Subcutaneous abdominal adipose tissue (tissue), 5 donors: ENCODE measurements at regions not wholly inside any gene's neighbourhood (a gene's known extent, or its start where the extent isn't known, plus 50 kb on each side); places are given as distances from the start of the nearest gene placed in this dataset.

Experiments
- H3K27ac ChIP-seq: one replicate; pipeline ENCODE4 v1.7.0; 2013; ENCODE audit warnings: low read depth, mild to moderate bottlenecking, inconsistent platforms, low read length, moderate library complexity
- H3K27me3 ChIP-seq, 5 donors: one replicate each; pipeline ENCODE4 v1.7.0; 2013; ENCODE audit warnings: low read length in 5 of 5, inconsistent platforms in 1 of 5; ENCODE audit not compliant: control insufficient read depth in 5 of 5, insufficient read depth in 4 of 5
- H3K36me3 ChIP-seq, 5 donors: one replicate each; pipeline ENCODE4 v1.7.0; 2013; ENCODE audit warnings: low read length in 5 of 5; ENCODE audit not compliant: control insufficient read depth in 5 of 5, insufficient read depth in 5 of 5
- H3K4me1 ChIP-seq, 5 donors: one replicate each; pipeline ENCODE4 v1.7.0; 2013; ENCODE audit warnings: low read length in 5 of 5, mild to moderate bottlenecking in 3 of 5, moderate library complexity in 1 of 5; ENCODE audit not compliant: control insufficient read depth in 5 of 5, insufficient read depth in 5 of 5
- H3K4me3 ChIP-seq, 5 donors: one replicate each; pipeline ENCODE4 v1.7.0; 2013; ENCODE audit warnings: low read length in 5 of 5, low read depth in 1 of 5
- H3K9ac ChIP-seq, 5 donors: one replicate each; pipeline ENCODE4 v1.7.0; 2013; ENCODE audit warnings: low read length in 5 of 5, mild to moderate bottlenecking in 4 of 5, moderate library complexity in 3 of 5
- H3K9me3 ChIP-seq, 5 donors: one replicate each; pipeline ENCODE4 v1.7.0; 2013; ENCODE audit warnings: low read length in 5 of 5; ENCODE audit not compliant: control insufficient read depth in 5 of 5
- donor health status: healthy.
- donor health status: healthy.
- donor health status: healthy.
- donor health status: healthy.
- donor health status: healthy.

GRCh38 chr12:127516467-127516866 is 750.5 kb upstream of the TMEM132C start:
- Histone ChIP-seq H3K4me1 (no peaks in the 10 kb centered on the region), H3K9me3 (peaks cover 0 to 2% (median 0%) of the 10 kb centered on the region in 5 donors), H3K27ac (no peak overlapping the region), H3K9ac (no peak overlapping the region), H3K4me3 (no peak overlapping the region), H3K27me3 (no peaks in the 10 kb centered on the region), H3K36me3 (no peaks in the 10 kb centered on the region)

- Histone ChIP-seq H3K4me1 (no peaks in the 10 kb centered on the region), H3K4me3 (no peak overlapping the region), H3K9ac (no peak overlapping the region), H3K9me3 (peaks cover 0 to 5% (median 0%) of the 10 kb centered on the region in 5 donors), H3K36me3 (no peaks in the 10 kb centered on the region), H3K27ac (no peak overlapping the region), H3K27me3 (no peaks in the 10 kb centered on the region)
These were observed 747.2 kb upstream of the TMEM132C start for GRCh38 chr12:127519779-127520178.

- H3K4me3 ChIP-seq: no peak overlapping the region
- no peaks in the 10 kb centered on the region for H3K36me3 ChIP-seq
- H3K9ac ChIP-seq: no peak overlapping the region
- no peaks in the 10 kb centered on the region for H3K4me1 ChIP-seq
- H3K27ac ChIP-seq: no peak overlapping the region
- peaks cover 0 to 3% (median 0%) of the 10 kb centered on the region in 5 donors for H3K9me3 ChIP-seq
- no peaks in the 10 kb centered on the region for H3K27me3 ChIP-seq
These were observed 740.0 kb upstream of the TMEM132C start for GRCh38 chr12:127526925-127527324.

GRCh38 chr12:127528551-127528950 is 738.4 kb upstream of the TMEM132C start:
- no peaks in the 10 kb centered on the region for H3K36me3 ChIP-seq
- H3K4me1 ChIP-seq: no peaks in the 10 kb centered on the region
- no peaks in the 10 kb centered on the region for H3K27me3 ChIP-seq
- H3K9ac ChIP-seq: no peak overlapping the region
- H3K9me3 ChIP-seq: peaks cover 0 to under 1% (median 0%) of the 10 kb centered on the region in 5 donors
- no peak overlapping the region for H3K4me3 ChIP-seq
- no peak overlapping the region for H3K27ac ChIP-seq

GRCh38 chr12:127531542-127531941 is 735.4 kb upstream of the TMEM132C start:
- no peak overlapping the region for H3K9ac ChIP-seq
- H3K9me3 ChIP-seq: peaks cover 0 to 9% (median 7%) of the 10 kb centered on the region in 5 donors
- no peaks in the 10 kb centered on the region for H3K27me3 ChIP-seq
- no peak overlapping the region for H3K27ac ChIP-seq
- no peak overlapping the region for H3K4me3 ChIP-seq
- H3K4me1 ChIP-seq: no peaks in the 10 kb centered on the region
- no peaks in the 10 kb centered on the region for H3K36me3 ChIP-seq

- H3K36me3 ChIP-seq: no peaks in the 10 kb centered on the region
- peaks cover 0 to 9% (median 7%) of the 10 kb centered on the region in 5 donors for H3K9me3 ChIP-seq
- no peaks in the 10 kb centered on the region for H3K27me3 ChIP-seq
- no peak overlapping the region for H3K4me3 ChIP-seq
- no peak overlapping the region for H3K27ac ChIP-seq
- H3K9ac ChIP-seq: no peak overlapping the region
- no peaks in the 10 kb centered on the region for H3K4me1 ChIP-seq
These were observed 733.6 kb upstream of the TMEM132C start for GRCh38 chr12:127533353-127533752.

- no peak overlapping the region for H3K9ac ChIP-seq
- H3K27me3 ChIP-seq: no peaks in the 10 kb centered on the region
- H3K4me3 ChIP-seq: no peak overlapping the region
- H3K36me3 ChIP-seq: no peaks in the 10 kb centered on the region
- no peaks in the 10 kb centered on the region for H3K4me1 ChIP-seq
- H3K9me3 ChIP-seq: peaks cover 0 to 12% (median 7%) of the 10 kb centered on the region in 5 donors
- no peak overlapping the region for H3K27ac ChIP-seq
These were observed 730.0 kb upstream of the TMEM132C start for GRCh38 chr12:127536833-127537428.

GRCh38 chr12:127538316-127538715 is 728.7 kb upstream of the TMEM132C start:
- no peak overlapping the region for H3K9ac ChIP-seq
- peaks cover 0 to 12% (median 7%) of the 10 kb centered on the region in 5 donors for H3K9me3 ChIP-seq
- no peak overlapping the region for H3K4me3 ChIP-seq
- no peaks in the 10 kb centered on the region for H3K36me3 ChIP-seq
- H3K27ac ChIP-seq: no peak overlapping the region
- no peaks in the 10 kb centered on the region for H3K27me3 ChIP-seq
- no peaks in the 10 kb centered on the region for H3K4me1 ChIP-seq

- H3K9me3 ChIP-seq: peaks cover 0 to 12% (median 7%) of the 10 kb centered on the region in 5 donors
- no peaks in the 10 kb centered on the region for H3K27me3 ChIP-seq
- no peak overlapping the region for H3K9ac ChIP-seq
- H3K36me3 ChIP-seq: no peaks in the 10 kb centered on the region
- no peak overlapping the region for H3K4me3 ChIP-seq
- no peaks in the 10 kb centered on the region for H3K4me1 ChIP-seq
- H3K27ac ChIP-seq: no peak overlapping the region
These were observed 727.6 kb upstream of the TMEM132C start for GRCh38 chr12:127539226-127539858.

- H3K4me1 ChIP-seq: no peaks in the 10 kb centered on the region
- no peak overlapping the region for H3K27ac ChIP-seq
- H3K9ac ChIP-seq: no peak overlapping the region
- H3K27me3 ChIP-seq: no peaks in the 10 kb centered on the region
- no peaks in the 10 kb centered on the region for H3K36me3 ChIP-seq
- peaks cover 0 to 3% (median 0%) of the 10 kb centered on the region in 5 donors for H3K9me3 ChIP-seq
- no peak overlapping the region for H3K4me3 ChIP-seq
These were observed 724.6 kb upstream of the TMEM132C start for GRCh38 chr12:127542391-127542790.
